Fibroblast of lung (primary cell): ENCODE measurements at regions not wholly inside any gene's neighbourhood (a gene's known extent, or its start where the extent isn't known, plus 50 kb on each side); places are given as distances from the start of the nearest gene placed in this dataset.

Experiments used
- DNase-seq, 2 donors: peaks; one replicate each; pipeline versions ENCODE4 v3.0.0 to v3.0.0-alpha.2; 2010; ENCODE audit warnings: low read depth in 2 of 2
- H2AFZ ChIP-seq: 2 replicates; pipeline ENCODE4 v1.5.1; 2012; ENCODE audit warnings: low read length, control low read depth, inconsistent platforms
- H3K27ac ChIP-seq: 2 replicates; pipeline ENCODE4 v1.5.1; 2011; ENCODE audit warnings: low read length, control low read depth; ENCODE audit not compliant: insufficient read depth
- H3K27me3 ChIP-seq: 2 replicates; pipeline ENCODE4 v1.5.1; 2011; ENCODE audit warnings: mild to moderate bottlenecking, low read length; ENCODE audit not compliant: control insufficient read depth, insufficient read depth
- H3K36me3 ChIP-seq: 2 replicates; pipeline ENCODE4 v1.5.1; 2011; ENCODE audit warnings: low read length; ENCODE audit not compliant: control insufficient read depth, insufficient read depth
- H3K4me1 ChIP-seq: 2 replicates; pipeline ENCODE4 v1.5.1; 2011; ENCODE audit warnings: low read length; ENCODE audit not compliant: control insufficient read depth, insufficient read depth; ENCODE audit errors: extremely low read depth
- H3K4me2 ChIP-seq: 2 replicates; pipeline ENCODE4 v1.5.1; 2011; ENCODE audit warnings: low read length, control low read depth; ENCODE audit not compliant: insufficient read depth; ENCODE audit errors: extremely low read depth
- H3K4me3 ChIP-seq, 4 experiments: fragments of 200-600 bp in 1 of 4; sonication (generic) in 1 of 4; replicated peaks in 1 of 4; 2 replicates each; pipeline ENCODE4 v1.5.1; 2011 to 2016; ENCODE audit warnings: low read length in 4 of 4, low read depth in 3 of 4, mild to moderate bottlenecking in 3 of 4, control low read depth in 2 of 4, inconsistent platforms in 1 of 4, mixed read lengths in 1 of 4; ENCODE audit not compliant: insufficient read depth in 1 of 4; ENCODE audit errors: control extremely low read depth in 1 of 4
- H3K79me2 ChIP-seq: 2 replicates; pipeline ENCODE4 v1.5.1; 2012; ENCODE audit warnings: mild to moderate bottlenecking, low read length, inconsistent platforms; ENCODE audit not compliant: control insufficient read depth, insufficient read depth
- H3K9ac ChIP-seq: 2 replicates; pipeline ENCODE4 v1.5.1; 2011; ENCODE audit warnings: mild to moderate bottlenecking, low read length, control low read depth; ENCODE audit not compliant: insufficient read depth
- H3K9me3 ChIP-seq: 2 replicates; pipeline ENCODE4 v1.5.1; 2012; ENCODE audit warnings: low read depth, low read length; ENCODE audit not compliant: control insufficient read depth, insufficient read depth
- H4K20me1 ChIP-seq: 2 replicates; pipeline ENCODE4 v1.5.1; 2011; ENCODE audit warnings: low read length; ENCODE audit not compliant: control insufficient read depth, insufficient read depth; ENCODE audit errors: extremely low read depth
- EZH2 ChIP-seq: IDR thresholded peaks from 2 replicates; pipeline ENCODE4 v1.5.1; 2012; ENCODE audit warnings: low read length, control low read depth, mild to moderate bottlenecking; ENCODE audit errors: missing control alignments
- TF ChIP-seq, protein P1 (sequence below), 2 donors: IDR thresholded peaks in 1 of 2; conservative IDR thresholded peaks in 1 of 2; 1 replicate in 1 of 2; 2 replicates in 1 of 2; pipeline ENCODE4 v1.5.1; 2011 to 2012; ENCODE audit warnings: low read length in 2 of 2, control low read depth in 1 of 2, inconsistent platforms in 1 of 2, low read depth in 1 of 2, mild to moderate bottlenecking in 1 of 2

DNA sequence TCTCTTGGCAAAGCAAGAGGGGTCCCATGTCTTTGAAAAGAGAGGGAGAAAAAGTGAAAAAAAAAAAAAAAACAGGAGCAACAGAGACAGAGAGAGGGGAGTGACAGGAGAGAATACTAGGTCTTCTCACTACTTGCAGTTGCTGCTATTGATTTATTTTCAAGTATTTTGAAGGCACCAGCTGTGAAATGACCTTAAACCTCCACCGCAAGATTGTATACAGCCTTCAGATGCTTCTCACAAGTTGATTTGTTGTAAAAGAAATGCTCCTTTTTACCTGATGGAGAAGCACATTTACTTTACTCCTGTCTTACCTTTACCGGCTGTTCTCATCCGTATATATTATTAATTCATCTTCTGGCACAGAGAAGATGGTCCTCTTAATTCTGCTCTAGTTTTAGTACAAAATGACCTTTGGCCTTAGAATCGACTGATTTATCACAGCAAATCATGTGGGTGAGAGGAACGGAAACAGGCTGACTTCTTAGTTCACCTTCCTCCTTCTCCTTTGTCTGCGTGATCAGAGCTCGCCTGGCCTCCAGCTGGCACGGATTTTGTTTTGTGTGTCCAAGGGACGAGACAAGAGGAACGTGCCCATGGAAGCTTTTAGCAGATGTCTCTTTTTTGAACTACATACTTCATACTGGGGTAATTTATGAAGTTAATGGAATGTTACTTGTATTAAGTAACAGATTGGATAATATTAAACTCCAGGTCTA, 82.4 kb upstream of the PACRGL start:
- DNase-seq = peak in 1 of 2 donors; percentile 21
- no peaks in the 10 kb centered on the region for H4K20me1 ChIP-seq
- H3K27me3 ChIP-seq = no peaks in the 10 kb centered on the region
- no peaks in the 10 kb centered on the region for H3K79me2 ChIP-seq
- H3K4me2 ChIP-seq = no peak overlapping the region
- H2AFZ ChIP-seq = no peak overlapping the region
- peaks cover 6% of the 10 kb centered on the region for H3K4me1 ChIP-seq
- no peak overlapping the region for H3K9ac ChIP-seq
- TF ChIP-seq, protein P1, sequence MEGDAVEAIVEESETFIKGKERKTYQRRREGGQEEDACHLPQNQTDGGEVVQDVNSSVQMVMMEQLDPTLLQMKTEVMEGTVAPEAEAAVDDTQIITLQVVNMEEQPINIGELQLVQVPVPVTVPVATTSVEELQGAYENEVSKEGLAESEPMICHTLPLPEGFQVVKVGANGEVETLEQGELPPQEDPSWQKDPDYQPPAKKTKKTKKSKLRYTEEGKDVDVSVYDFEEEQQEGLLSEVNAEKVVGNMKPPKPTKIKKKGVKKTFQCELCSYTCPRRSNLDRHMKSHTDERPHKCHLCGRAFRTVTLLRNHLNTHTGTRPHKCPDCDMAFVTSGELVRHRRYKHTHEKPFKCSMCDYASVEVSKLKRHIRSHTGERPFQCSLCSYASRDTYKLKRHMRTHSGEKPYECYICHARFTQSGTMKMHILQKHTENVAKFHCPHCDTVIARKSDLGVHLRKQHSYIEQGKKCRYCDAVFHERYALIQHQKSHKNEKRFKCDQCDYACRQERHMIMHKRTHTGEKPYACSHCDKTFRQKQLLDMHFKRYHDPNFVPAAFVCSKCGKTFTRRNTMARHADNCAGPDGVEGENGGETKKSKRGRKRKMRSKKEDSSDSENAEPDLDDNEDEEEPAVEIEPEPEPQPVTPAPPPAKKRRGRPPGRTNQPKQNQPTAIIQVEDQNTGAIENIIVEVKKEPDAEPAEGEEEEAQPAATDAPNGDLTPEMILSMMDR (conservative IDR thresholded peaks at IDR 0.05 in 1 of 2, IDR thresholded peaks at IDR 0.05 in 1 of 2; ENCODE audit: low read depth in 1 of 2, low read length in 2 of 2) = no peak
- TF ChIP-seq EZH2 = no peak
- no peaks in the 10 kb centered on the region for H3K36me3 ChIP-seq
- H3K9me3 ChIP-seq = no peaks in the 10 kb centered on the region
- no peak overlapping the region for H3K4me3 ChIP-seq
- H3K27ac ChIP-seq = no peak overlapping the region

DNA sequence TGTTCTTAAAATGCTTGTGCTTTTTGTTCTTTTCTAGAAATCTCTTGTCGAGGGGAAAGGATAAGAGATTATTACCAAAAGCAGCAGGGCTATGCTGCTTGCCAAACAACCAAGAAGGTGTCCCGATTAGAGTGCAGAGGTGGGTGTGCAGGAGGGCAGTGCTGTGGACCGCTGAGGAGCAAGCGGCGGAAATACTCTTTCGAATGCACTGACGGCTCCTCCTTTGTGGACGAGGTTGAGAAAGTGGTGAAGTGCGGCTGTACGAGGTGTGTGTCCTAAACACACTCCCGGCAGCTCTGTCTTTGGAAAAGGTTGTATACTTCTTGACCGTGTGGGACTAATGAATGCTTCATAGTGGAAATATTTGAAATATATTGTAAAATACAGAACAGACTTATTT, 81.5 kb upstream of the PACRGL start:
- no peaks in the 10 kb centered on the region for H3K36me3 ChIP-seq
- H3K79me2 ChIP-seq = no peaks in the 10 kb centered on the region
- H3K27me3 ChIP-seq = no peaks in the 10 kb centered on the region
- no peak for DNase-seq
- H3K4me1 ChIP-seq = peaks cover 6% of the 10 kb centered on the region
- H3K9me3 ChIP-seq = no peaks in the 10 kb centered on the region
- no peak overlapping the region for H3K4me2 ChIP-seq
- no peak for TF ChIP-seq EZH2
- TF ChIP-seq, protein P1 (conservative IDR thresholded peaks at IDR 0.05 in 1 of 2, IDR thresholded peaks at IDR 0.05 in 1 of 2; ENCODE audit: low read depth in 1 of 2, low read length in 2 of 2) = no peak
- H4K20me1 ChIP-seq = no peaks in the 10 kb centered on the region
- H3K4me3 ChIP-seq = no peak overlapping the region
- no peak overlapping the region for H3K27ac ChIP-seq
- no peak overlapping the region for H2AFZ ChIP-seq
- no peak overlapping the region for H3K9ac ChIP-seq

DNA sequence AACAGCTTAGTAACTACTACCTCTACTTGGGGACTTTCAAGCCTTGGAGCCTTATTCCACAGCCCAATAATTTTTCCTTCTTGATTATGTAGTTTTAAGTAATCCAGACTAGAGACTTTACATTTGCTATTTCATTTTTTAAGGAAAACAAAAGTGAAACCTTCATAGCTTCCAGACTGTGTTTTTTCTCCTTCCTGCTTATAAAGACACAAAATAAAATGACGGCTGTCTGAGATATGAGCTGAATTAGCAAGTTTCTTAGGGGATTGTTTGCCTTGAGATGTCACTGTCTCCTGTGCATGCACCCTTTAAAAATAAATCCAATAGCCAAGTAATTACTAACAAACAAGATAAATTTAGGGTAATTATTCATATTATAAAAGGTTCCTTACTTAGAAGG, 78.8 kb upstream of the PACRGL start:
- peak in 1 of 2 donors; percentile 15 for DNase-seq
- H3K27ac ChIP-seq = no peak overlapping the region
- no peak overlapping the region for H3K9ac ChIP-seq
- H3K4me2 ChIP-seq = peak overlapping the region; percentile 60
- H4K20me1 ChIP-seq = no peaks in the 10 kb centered on the region
- H3K27me3 ChIP-seq = no peaks in the 10 kb centered on the region
- H3K79me2 ChIP-seq = no peaks in the 10 kb centered on the region
- H2AFZ ChIP-seq = peak overlapping the region; percentile 37
- no peaks in the 10 kb centered on the region for H3K4me1 ChIP-seq
- no peak for TF ChIP-seq EZH2
- TF ChIP-seq, protein P1 (conservative IDR thresholded peaks at IDR 0.05 in 1 of 2, IDR thresholded peaks at IDR 0.05 in 1 of 2; ENCODE audit: low read depth in 1 of 2, low read length in 2 of 2) = no peak
- H3K9me3 ChIP-seq = no peaks in the 10 kb centered on the region
- H3K4me3 ChIP-seq = peak overlapping the region in 1 of 4 experiments; percentile 26
- H3K36me3 ChIP-seq = no peaks in the 10 kb centered on the region
